Cardiac muscle cell (in vitro differentiated cells and primary cell): ENCODE measurements at regions not wholly inside any gene's neighbourhood (a gene's known extent, or its start where the extent isn't known, plus 50 kb on each side); places are given as distances from the start of the nearest gene placed in this dataset.

Experiments used
- DNase-seq, 2 donors: peaks; one replicate each; pipeline versions ENCODE4 v3.0.0 to v3.0.0-alpha.2; 2010 to 2017; ENCODE audit warnings: low read depth in 1 of 2, low spot score in 1 of 2
- H3K27ac ChIP-seq: fragments of 200-600 bp; sonication (generic); 2 replicates; pipeline ENCODE4 v1.5.1; 2016
- H3K27me3 ChIP-seq: fragments of 200-600 bp; sonication (generic); 2 replicates; pipeline ENCODE4 v1.6.0; 2016; ENCODE audit warnings: control low read depth
- H3K36me3 ChIP-seq: fragments of 200-600 bp; sonication (generic); 2 replicates; pipeline ENCODE4 v1.5.1; 2016; ENCODE audit warnings: control low read depth
- H3K4me1 ChIP-seq: fragments of 200-600 bp; sonication (generic); 2 replicates; pipeline ENCODE4 v1.8.1; 2017; ENCODE audit warnings: low read depth, mild to moderate bottlenecking, mixed run types
- H3K4me3 ChIP-seq: fragments of 200-600 bp; sonication (generic); 2 replicates; pipeline ENCODE4 v1.5.1; 2016; ENCODE audit warnings: mild to moderate bottlenecking
- H3K9me3 ChIP-seq: fragments of 200-600 bp; sonication (generic); 2 replicates; pipeline ENCODE4 v1.5.1; 2017; ENCODE audit warnings: low read depth, mild to moderate bottlenecking, control low read depth
- TF ChIP-seq, protein P1 (sequence below): IDR thresholded peaks from 2 replicates; pipeline ENCODE4 v1.5.1; 2012; ENCODE audit warnings: low read depth, mild to moderate bottlenecking, low read length

DNA sequence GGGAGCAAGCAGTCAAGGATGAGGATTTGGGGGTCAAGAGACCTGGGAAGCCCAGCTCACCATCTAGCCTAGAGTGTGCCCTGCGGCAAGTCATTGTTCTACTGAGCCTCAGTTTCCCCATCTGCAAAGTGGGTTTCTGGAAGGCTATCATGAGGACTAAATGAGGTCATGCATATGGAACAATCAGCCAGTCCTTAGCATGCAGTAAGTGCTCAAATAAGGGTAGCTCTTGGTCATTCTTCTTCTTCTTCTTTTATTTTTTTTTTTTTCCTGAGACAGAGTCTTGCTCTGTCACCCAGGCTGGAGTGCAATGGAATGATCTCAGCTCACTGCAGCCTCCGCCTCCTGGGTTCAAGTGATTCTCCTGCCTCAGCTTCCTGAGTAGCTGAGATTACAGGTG is 99.9 kb upstream of the RUNX3 start:
- DNase-seq: no peak
- H3K9me3 ChIP-seq: no peaks in the 10 kb centered on the region
- no peak overlapping the region for H3K4me3 ChIP-seq
- H3K27ac ChIP-seq: no peak overlapping the region
- TF ChIP-seq, protein P1, sequence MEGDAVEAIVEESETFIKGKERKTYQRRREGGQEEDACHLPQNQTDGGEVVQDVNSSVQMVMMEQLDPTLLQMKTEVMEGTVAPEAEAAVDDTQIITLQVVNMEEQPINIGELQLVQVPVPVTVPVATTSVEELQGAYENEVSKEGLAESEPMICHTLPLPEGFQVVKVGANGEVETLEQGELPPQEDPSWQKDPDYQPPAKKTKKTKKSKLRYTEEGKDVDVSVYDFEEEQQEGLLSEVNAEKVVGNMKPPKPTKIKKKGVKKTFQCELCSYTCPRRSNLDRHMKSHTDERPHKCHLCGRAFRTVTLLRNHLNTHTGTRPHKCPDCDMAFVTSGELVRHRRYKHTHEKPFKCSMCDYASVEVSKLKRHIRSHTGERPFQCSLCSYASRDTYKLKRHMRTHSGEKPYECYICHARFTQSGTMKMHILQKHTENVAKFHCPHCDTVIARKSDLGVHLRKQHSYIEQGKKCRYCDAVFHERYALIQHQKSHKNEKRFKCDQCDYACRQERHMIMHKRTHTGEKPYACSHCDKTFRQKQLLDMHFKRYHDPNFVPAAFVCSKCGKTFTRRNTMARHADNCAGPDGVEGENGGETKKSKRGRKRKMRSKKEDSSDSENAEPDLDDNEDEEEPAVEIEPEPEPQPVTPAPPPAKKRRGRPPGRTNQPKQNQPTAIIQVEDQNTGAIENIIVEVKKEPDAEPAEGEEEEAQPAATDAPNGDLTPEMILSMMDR: no peak
- H3K36me3 ChIP-seq: no peaks in the 10 kb centered on the region
- no peaks in the 10 kb centered on the region for H3K27me3 ChIP-seq
- no peaks in the 10 kb centered on the region for H3K4me1 ChIP-seq

DNA sequence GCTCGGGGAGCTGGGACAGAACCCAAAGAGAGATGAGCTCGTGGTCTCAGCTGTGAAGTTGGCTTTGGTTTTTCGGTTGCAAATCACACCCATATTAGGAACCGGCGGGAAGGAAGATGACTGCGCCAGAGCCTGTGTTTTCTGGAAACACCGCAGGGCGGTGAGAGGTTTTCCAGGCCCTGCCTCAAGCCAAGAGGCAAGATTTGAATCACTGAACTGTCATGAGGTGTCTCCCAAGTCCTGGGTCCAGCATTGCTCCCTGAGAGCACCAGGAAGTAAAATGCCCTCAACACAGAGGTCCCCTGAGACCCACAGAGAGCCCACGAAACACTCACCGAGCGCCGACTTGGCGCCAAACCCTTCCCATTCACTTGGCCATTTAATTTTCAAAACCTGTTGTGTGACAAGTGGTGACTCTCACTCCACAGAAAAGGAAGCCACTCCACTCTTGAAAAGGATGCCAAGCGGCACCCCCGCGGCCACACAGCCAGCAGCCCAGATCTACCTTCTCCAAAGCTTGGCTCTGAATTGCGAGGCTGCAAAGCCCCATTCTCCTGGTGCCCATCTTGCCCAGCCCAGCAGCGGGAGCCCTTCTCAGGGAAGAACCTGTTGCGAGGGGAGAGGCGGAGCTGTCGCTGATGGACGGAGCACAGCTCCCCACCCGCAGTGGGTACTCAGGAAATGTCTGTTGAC is 99.0 kb upstream of the RUNX3 start:
- H3K9me3 ChIP-seq: no peaks in the 10 kb centered on the region
- no peak for DNase-seq
- H3K4me3 ChIP-seq: no peak overlapping the region
- no peaks in the 10 kb centered on the region for H3K36me3 ChIP-seq
- no peaks in the 10 kb centered on the region for H3K4me1 ChIP-seq
- TF ChIP-seq, protein P1: no peak
- no peak overlapping the region for H3K27ac ChIP-seq
- H3K27me3 ChIP-seq: no peaks in the 10 kb centered on the region

DNA sequence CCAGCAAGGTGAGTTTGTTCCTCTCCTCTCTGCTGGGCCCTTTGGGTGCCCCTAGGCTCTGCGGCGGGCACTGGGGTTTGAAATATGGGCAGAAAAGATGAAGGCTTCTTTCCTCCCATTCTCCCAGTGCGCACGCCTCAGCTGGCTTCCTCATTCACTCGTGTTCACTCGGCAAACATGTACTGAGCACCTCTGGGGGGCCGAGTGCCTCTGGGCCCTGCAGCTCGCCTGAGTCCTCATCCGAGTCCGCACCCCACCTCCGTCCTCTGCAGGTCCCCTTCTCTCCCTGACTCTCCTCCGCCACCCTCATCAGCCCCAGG is 98.5 kb upstream of the RUNX3 start:
- H3K4me1 ChIP-seq: no peaks in the 10 kb centered on the region
- H3K27ac ChIP-seq: no peak overlapping the region
- no peaks in the 10 kb centered on the region for H3K36me3 ChIP-seq
- no peaks in the 10 kb centered on the region for H3K27me3 ChIP-seq
- DNase-seq: no peak
- no peaks in the 10 kb centered on the region for H3K9me3 ChIP-seq
- TF ChIP-seq, protein P1: no peak
- H3K4me3 ChIP-seq: no peak overlapping the region

DNA sequence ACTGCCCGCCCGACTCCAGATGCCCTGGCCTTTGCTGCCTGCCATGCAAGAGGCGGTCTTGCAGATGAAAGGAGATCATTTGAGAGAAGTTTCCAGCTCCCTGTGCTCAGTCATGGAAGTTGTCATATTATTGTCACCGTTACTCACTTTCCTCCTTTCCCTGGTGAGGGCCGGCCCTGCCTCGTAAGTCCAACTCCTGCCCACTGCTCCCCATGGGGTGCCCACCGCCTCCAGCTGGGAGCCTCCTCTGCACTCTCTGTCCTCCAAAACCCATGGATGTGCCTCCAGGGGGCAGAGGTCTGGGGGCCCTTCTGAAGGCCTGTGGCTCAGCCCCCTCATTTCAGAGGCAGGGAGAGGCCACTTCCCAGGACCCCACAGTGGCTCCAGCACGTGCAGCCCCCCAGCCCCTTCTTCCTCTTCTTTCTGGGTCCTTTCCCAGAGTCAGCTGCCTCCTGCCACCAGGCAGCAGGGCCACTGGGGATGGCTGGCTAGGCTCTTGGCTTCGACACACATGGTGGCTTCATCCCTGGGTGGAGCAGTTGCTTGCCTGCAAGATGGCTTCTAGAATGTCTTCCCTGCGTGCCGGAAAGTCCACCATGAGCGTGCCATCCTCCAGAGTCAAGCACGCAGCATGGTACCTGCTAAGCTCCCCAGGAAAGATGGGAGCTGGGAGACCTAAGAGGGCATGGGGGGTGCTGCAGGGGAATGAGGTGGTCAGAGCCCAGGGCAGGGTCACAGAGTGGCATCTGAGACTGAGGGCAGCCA is 97.9 kb upstream of the RUNX3 start:
- Histone ChIP-seq H3K9me3 (no peaks in the 10 kb centered on the region), H3K27me3 (no peaks in the 10 kb centered on the region), H3K36me3 (no peaks in the 10 kb centered on the region), H3K27ac (no peak overlapping the region), H3K4me3 (no peak overlapping the region), H3K4me1 (peaks cover 2% of the 10 kb centered on the region)
- no peak for DNase-seq
- TF ChIP-seq, protein P1: no peak

DNA sequence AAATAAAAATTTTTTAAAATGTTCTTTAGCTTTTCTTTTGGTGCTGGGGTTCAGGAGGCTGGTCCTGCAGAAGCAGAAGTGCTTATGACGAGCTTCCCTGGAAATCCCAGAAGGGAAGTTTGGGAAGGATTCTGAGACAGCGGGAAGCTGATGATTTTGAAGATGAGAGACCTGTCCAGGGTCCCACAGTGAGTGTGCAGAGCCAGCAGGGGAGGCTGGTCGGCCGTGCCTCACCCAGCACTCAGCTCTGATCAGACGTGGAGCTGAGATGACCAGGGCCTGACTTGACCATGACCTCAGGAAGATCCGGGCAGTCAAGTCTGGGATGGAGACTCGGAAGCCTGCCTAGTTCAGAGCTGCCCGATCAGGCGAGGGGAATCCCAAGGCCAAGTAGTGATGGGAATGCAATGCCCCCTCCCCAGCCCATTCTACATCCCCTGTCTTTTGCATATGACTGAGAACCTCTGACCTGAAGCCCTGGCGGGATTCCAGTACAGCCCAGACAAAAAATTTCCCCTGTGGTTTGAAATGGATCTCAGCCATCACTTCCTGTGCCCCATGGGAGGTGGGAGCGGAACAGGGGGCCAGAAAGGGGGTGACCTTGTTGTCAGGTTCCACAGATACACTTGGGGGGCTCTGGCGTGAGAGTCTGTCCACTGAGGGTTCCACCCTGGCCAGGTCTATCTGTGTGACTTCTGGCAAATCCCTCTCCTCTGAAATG is 96.8 kb upstream of the RUNX3 start:
- Histone ChIP-seq H3K27me3 (no peaks in the 10 kb centered on the region), H3K27ac (no peak overlapping the region), H3K4me3 (no peak overlapping the region), H3K4me1 (peaks cover 12% of the 10 kb centered on the region), H3K9me3 (no peaks in the 10 kb centered on the region), H3K36me3 (no peaks in the 10 kb centered on the region)
- DNase-seq: no peak
- TF ChIP-seq, protein P1: no peak
